ENCODE measurements at regions not wholly inside any gene's neighbourhood (a gene's known extent, or its start where the extent isn't known, plus 50 kb on each side); places are given as distances from the start of the nearest gene placed in this dataset.

DNA sequence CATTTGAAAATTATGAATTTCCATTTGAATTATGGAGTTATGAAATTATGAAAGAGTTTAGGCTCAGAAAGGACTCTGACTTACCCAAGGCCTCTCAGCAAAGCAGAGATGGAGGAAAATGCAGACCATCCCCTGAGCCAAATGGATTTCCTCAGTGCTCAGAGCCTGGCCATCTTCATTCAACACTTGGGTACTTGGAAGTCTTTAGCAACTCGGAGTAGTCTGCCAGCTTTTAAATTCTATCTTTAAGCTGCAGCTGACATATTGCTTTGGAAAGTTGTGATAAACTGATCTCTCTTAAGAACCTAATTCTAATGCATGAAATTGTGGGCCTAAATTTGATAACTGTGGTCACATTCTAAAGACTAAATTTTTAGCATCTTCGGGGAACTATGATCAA lies 315.4 kb downstream of the SAMD5 start:
- DNase-seq: no peak

DNA sequence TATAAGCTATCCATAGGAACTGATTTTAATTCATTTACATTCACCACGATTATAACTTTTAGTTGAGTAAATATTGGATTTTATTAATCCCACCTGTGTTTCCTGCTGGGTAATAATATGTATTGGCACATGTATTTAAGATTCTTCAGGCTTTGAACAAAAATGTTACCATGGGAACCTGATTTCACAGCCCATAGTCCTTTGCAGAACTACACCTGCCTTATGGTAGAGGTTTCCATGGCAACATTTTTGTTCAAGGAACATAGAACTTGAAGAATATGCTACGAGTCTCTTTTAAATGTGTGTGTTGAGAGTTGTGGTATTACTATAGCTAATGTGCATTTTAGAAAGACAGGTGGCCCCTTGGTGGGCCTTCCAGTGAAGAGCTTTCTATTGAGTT lies 317.4 kb downstream of the SAMD5 start:
- no peak for DNase-seq

DNA sequence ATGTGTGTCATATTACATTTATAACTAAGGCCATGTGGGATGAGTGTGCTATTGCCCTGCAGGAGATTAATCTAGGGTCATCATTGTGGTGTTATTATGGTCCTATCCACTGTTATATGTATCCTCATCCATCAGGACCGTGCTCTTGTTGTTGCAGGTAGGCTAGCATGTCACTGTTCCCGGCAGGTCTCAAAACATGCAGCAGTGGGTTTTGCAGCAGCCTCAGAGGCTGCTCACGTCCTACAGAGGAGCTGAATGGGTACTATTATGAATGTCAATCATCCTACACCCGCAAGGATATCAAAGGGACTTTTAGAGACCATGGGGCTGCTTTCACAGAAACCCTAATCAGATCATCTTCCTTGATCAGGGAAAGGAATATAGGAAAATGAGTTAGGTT lies 318.2 kb downstream of the SAMD5 start:
- DNase-seq: no peak

DNA sequence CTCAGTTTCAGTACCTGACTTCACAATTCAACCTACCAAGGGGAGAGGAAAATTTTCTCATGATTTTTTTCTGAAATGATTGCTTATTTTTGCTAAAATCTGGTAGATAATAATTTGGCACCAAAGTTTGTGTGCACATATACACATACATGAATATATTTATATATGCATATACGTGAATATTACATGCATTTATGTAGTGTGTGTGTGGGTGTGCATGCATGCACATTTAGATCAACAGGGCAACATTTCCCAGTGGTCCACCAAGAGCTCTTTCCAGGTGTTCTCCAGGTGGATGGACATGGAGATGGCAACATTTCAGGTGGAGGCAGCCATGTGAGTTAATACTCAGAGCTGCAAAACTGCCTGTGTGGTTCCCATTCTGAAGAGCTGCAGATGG lies 320.9 kb downstream of the SAMD5 start:
- no peak for DNase-seq

DNA sequence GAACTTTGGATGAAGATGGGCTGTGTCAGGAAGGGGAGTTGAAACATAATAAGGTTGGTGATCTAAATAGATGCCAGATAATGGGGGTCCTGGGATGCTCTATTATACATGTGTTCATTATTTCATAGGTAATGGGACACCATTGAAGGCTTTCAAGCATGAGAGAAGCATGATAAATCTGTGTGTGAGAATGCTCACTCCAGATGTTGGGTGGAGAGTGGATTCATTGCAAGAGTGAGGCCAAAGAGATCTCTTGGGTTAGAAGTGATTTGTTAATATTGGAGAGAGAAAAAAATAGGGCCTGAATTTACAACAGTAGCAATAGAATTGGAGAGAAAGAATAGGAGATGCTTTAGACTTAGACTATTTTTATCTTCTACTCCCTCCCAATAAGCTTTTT lies 321.3 kb downstream of the SAMD5 start:
- no peak for DNase-seq

DNA sequence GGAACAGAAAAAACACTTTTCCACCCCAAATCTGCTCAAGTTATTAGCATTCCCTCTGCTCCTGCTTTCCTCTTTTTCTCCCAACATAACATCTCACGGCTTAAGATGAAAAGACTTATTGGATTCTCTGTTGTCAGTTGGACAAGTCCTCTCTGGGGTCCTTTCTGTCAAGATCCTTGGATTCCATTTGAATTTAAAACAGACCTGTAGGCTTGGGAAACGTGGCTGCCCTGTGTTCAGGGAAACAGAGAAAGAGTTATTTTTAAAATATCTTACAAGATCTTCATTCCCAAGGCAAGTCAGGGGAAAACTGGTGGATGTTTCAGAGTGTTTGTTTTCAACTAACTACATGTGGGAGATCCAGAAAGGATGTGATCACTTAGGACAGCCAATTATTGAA lies 322.9 kb downstream of the SAMD5 start:
- DNase-seq: no peak

DNA sequence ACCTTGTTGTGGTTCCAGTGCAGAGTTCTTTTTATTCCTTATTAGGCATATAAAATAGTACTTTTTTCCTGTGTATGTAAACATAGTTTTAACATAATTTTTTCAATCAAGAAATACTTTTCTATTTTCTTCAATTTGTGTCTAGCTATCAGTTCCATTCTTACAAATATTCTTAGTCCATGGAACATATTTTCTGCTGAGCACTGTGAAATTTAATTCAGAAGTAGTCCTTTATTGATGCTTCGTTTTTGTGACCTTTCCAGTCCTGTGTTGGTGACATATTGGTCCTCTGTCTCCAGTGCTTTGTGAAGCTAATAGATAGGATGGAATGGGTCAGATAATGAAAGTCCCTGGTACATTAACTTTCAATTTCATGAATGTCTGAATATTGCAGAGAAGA lies 325.1 kb downstream of the SAMD5 start:
- no peak for DNase-seq

DNA sequence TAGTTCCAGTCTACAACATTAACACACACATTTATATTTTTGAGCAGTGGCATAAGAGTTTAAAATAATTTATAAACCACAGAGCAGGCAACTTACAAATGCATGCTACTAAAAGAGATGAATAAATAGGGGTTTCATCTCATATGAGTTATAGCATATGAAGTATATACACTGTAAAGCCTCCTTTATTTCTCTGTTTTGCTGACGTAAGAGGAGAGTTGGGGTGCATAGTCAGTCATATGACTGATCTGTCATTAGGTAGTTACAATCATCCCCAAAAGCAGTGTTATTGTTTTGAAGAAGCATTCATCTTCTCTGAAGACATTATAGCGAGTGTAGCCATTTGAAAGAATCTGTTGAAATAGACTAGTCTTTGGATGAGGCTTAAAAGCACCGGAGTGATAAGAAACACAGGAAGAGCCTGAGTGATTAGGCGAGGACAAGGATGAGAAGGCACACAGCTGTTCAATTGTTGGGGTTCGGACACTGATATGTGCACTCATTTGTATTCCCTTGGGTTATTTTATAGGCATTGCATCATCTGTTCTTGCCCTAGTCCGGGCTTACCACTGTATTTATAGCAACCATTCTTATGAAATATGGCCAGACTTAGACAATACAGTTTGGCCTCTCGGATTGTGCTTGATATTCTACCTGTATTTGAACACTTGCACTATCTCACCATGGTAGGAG lies 325.7 kb downstream of the SAMD5 start:
- no peak for DNase-seq

DNA sequence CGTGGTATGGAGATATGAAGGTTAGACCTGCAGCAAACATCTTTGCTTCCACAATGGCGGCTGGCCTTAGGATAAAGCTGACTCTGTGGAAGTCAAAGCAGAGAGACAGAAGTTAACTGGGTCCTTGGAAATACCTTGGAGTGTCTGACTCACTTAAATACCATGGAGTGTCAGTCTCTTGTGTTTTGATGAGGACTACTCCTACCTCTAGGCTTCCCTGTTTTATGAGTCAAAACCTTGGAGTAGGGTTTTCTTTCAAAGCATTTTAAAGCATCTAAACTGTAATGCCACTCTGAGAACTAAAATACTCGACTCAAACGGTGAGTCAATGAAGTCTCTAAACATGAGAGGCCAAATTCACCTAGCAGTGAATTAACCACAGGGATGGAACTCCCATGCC lies 329.1 kb downstream of the SAMD5 start:
- no peak for DNase-seq

DNA sequence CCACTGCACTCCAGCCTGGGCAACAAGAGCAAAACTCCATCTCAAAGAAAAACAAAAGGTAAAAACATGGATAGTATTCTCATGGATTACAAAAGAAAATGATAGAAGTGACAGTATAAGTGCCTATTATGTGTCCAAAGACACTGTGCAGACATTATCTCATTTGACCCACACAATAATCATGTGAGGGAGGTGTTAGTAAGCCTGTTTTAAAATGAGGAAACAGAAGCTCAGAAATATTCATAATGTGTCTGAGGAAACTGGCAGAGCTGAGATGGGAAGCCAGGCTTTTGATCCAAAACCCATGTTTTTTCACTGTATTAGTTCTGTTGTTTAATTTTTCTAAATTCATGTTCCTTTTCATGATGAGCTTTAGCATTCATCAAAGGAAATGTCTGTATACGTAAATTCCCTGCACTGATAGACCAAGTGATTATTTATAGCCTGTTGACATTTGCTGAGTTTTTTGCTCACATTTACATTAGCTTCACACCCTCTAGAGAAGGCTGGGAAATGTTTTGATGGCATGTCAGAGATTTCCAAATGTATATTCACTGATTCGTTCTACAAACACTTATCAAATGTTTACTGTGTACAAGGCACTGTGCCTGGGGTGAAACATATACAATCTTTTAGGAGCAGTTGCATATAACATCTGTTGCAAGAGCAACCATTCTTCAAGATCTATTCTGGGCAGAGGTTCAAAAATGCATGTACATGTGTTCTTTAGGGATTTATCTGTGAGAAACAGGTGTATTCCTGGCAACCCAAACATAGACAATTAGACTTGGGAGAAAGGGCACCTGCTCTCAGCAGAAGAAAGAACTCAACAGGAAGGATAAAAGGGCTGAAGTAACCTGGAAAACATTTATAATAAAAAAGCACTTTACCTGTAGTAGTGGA lies 331.5 kb downstream of the SAMD5 start:
- DNase-seq: peak; percentile 17 to 23

DNA sequence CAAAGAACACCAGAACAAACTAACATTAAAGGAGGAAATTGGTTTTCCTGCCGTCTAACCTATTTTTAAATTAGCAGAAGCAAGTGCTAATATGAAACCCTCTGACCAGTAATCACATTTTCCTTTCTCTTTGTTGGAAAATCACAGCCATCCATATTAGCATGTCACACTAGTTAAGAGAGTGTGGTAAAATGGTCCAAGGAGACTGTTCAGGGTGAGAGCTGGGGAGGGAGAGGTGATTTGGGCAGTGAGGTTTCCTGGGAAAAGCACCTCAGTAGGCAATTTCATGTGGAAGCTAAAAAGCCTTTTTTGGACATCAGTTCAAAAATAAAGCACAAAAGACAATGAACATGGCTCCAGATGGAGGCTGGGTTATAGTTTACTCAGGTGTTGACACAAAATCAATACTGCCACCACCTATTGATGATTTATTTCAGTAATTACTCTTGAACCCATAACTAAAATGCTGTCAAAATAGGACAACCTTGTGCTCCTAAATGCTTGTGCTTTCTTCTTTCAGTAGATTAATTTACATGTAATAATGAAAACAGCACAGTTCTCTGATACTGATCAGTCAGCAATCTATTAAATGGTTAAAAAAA lies 333.2 kb downstream of the SAMD5 start:
- peak in 1 of 2 experiments; percentile 18 for DNase-seq

DNA sequence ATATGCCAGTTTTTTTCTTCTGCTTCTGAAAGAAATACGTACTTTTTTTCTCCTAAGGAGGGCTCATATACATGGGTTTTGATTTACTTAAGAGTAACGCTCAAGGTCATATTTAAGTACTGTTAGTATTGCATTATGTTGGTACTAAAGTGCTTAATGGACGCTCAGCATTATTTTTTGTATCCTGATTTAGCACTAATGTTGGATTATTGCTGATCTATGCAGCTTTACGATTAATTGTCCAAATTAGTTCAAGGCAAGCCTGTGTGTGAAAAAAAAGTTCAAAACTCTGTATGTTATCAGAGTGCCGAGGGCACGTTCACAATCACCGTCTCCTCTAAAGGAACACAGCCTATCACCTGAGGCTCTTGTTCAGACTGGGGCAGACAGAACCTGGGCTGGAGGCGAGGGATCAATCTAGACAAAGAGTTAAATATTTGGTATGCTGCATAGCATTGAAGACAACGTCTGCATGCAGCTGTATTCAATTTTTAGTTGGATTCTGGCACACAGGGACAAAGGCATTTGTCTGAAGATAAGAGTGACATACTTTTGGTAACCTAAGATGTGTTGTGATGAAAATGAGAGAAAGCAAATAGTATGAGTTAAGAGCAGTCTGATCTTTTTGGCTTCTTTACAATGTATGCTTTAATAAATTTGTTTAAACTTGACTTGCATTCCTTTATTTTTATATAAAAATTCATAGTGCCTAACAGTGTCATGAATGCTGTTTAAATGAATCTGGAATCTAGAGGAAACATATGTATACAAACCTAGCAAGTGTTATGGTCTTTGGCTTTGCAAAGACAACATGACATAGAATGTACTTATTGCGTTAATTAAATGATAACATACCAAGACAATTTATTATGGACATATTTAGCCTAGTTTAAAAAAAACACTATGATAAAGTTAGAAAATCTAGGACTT lies 341.2 kb downstream of the SAMD5 start:
- no peak for DNase-seq

DNA sequence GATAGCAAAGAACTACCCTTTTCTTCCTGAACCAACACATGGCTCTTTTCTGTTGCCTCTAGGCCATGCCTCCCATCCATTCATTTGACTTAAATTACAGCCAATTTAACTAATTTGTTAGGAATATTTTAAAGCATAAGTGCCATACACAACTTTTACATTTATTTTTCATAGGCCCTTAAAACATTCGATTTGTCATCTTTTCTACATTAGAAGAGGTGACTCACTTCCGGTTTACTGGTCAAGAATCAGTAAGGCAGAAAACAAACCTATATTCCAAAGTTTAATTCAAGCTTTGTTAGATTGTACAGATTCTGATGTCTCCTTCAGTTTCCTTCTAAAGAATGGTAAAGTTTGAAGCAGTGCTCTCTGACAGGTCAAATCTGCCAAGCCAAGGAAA lies 344.3 kb downstream of the SAMD5 start:
- no peak for DNase-seq

DNA sequence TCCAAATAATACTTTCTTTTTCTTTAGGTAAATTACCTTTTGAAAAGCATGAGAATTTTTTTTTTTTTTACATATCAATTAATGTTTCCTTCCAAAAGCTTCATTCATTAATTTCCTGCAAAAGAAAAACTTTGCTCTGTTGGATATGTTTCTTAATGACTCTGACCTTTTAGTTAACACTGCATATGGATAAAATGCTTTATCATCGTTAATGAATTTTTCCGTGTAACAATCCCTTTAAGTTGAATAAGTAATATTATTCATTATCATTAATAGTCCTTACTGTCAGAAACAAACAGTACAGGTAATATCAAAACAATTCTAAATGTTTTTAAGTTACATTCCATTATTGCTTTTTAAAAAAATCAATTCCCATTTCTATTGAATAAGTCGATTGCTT lies 345.1 kb downstream of the SAMD5 start:
- no peak for DNase-seq

DNA sequence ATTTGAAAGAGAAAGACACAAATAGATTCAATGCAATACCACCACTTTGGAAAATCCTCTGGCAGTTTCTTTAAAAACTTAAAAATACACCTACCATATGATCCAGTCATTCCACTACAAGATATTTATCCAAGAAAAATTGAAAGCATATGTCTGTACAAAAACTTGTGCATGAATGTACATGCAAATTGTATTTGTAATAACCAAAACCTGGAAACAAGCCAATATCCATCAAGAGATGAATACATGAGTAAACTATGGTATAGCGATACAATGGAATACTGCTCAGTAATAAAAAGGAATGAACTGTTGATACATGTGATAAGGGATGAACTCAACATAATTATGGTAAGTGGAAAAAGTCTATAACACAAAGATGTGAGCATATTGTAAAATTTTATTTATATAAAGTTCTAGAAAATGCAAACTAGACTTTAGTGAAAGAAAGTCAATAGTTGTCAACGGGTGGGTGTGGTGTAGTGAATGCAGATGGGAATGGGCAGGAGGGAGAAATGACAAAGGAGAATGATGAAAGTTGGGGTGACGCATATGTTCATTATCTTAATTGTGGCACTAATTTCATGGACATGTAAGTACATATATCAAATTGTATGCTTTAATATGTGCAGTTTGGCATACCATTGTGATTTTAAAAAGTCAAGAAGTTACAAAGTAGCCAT lies 347.5 kb downstream of the SAMD5 start:
- DNase-seq: no peak

DNA sequence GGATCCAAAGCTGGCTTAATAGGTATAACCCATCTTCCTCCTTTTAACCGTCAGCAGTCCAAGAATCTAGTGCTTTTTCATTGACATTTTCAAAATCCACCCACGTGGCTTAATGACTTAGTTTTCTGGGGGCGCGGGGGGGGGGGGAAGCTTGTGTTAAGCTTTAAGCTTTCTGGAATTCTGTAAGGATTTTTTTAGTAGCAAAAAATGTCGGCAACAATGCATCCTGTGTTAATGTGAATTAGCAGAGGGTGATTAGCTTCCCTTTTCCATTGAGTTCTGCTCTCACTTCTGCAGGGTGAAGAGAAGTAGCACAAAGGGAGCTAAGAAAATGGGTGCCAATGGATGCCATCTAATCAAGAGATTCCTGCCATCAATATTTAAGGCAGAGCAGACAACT lies 348.2 kb downstream of the SAMD5 start:
- no peak for DNase-seq

DNA sequence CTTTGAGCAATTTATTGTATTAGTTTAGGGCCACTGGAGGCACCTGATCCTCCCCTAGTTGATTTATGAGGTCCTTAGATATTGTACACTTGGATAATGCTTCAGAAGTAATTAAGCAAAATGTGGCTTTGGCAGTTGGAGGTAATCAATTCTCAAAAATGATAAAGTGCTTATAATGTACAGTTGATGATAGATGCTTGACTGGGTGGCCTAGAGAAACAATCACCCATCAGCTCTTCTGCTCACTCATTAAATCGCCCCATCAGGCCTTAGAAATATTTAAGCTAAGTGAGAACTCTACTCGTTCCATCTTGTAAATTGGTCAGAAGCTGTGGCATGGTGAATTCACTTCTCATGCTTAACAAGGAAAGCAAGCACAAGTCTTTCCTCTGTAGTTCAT lies 349.9 kb downstream of the SAMD5 start:
- DNase-seq: no peak

DNA sequence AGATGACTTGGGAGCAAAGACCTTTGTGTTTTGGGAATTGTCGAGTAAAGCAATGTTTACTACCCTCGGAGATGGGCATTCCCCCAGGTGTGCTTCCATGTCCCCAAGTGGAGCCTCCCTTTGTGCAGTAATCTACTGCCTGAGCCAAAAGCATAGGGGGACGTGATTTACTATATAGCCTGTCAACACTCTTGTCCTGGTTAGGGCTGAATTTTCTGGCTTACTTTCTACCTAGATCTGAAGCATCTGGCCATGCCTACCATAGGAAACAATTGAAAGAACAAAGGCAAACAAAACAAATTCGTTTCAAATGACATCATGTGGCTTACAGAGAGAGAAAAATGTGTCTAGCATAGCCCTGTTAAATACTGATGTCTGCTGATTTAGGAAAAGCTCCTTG lies 350.6 kb downstream of the SAMD5 start:
- DNase-seq: peak in 1 of 2 experiments; percentile 6

DNA sequence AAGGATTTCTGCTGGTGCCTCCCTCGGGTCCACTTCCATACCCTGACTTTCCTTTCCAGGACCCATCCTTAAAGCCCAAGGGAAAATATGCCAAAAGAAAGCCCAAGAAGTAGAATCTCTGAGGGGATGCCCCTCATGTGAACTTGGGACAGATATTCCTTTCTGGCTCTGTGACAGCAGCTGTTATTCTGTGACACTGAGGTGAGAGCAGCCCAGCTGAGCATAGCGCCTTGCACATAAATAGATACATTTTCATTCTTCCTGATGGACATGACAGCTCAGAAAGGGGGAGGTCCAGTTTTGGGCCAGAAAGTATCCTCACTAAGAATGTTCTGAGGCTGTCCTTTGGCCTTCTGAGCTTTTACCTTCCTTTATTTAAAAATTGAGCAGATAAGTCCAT lies 353.2 kb downstream of the SAMD5 start:
- DNase-seq: no peak

DNA sequence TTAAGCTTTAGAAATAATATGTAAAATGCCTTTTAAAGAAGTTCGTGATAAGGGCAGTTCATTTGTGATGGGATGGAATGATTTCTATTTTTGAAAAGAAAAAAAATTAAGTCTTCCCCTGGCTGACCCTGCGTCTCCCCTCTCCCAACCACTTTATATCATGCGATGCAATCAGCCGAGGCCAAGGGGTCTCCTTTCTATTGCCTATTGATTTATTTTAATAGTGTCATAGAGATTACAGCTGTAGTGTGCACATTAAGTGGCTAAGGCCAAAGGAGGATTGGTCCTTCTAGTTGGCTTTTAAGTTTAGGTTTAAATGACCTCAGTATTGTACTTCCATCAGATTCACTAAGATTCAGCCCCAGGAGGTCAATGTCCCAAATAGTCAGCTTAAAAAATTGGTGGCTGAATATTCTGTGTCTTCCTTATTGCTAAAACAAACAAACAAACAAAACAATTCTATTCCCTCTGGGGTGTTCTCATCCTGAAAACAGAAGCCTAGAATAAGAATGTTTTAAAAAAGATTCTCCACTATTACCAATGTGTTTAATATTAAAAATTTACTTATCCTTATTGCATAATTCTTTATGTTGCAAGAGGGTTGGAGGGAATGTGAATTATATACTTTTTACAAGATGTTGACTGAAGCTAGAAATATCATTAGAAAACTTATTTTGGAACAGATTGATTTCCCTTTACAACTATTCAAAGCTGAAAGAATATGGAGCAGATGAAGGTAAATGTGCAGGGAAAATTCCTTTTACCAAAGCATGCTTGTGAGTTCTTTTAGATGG lies 359.1 kb downstream of the SAMD5 start:
- DNase-seq: no peak

DNA sequence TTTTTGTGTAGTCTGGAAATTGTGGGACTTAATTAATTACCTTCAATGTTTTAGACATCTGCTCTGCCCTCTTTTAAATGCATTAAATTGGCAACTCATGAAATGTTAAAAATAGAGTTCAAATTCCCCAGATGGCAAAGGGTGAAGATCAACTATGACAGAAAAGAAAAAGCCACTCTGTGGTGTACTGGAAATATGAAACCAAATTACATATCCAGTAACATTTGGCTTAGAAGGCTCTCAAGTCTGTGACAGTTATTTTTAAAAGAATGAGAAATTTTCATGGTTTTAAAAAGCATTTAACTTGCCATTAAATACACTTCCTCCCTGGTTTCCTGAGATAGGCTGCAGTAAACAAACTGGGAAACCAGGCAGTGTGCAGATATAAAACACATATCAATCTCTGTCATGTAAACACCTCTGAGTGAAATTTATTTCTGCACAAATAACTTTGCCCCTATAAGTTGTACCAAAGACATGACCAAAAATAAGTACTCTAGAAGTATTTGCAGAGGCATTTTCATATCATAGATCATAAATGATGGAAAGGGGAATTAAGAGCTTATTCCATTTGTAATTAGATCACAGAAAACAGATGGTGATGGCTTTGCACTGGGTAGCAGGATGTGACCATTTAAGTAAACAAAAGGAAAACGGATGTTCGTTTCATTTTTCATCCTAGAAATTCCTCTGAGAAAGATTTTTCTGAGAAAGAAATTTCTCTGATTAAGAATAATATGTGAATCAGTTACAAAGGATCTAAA lies 360.1 kb downstream of the SAMD5 start:
- no peak for DNase-seq
